ENCODE measurements at regions not wholly inside any gene's neighbourhood (a gene's known extent, or its start where the extent isn't known, plus 50 kb on each side); places are given as distances from the start of the nearest gene placed in this dataset.

GRCh38 chr12:14279845-14280244 is 85.6 kb upstream of the ATF7IP start:
- TF ChIP-seq CREB1 (CRISPR knock-in tag; IDR thresholded peaks at IDR 0.05; ENCODE audit: low read depth), result no peak
- TF ChIP-seq NANOG (IDR thresholded peaks at IDR 0.05; ENCODE audit: borderline replicate concordance), result no peak
- TF ChIP-seq POLR2AphosphoS5 (IDR thresholded peaks at IDR 0.05; ENCODE audit: low read depth), result no peak
- no peak for TF ChIP-seq CTCF (conservative IDR thresholded peaks at IDR 0.05; ENCODE audit: low read depth in 2 of 2)
- no peak for TF ChIP-seq STAT1 (IDR thresholded peaks at IDR 0.05; ENCODE audit: unreplicated experiment)
- no peak for TF ChIP-seq ZNF114 (CRISPR knock-in tag; IDR thresholded peaks at IDR 0.05)
- TF ChIP-seq JUNB (IDR thresholded peaks at IDR 0.05; ENCODE audit: unreplicated experiment), result no peak
- no peak for TF ChIP-seq REST (IDR thresholded peaks at IDR 0.05; ENCODE audit: unreplicated experiment)
- no peak for TF ChIP-seq ETS1 (IDR thresholded peaks at IDR 0.05)
- no peak for TF ChIP-seq ZNF462 (CRISPR knock-in tag; IDR thresholded peaks at IDR 0.05)
- TF ChIP-seq EZH2phosphoT487 (IDR thresholded peaks at IDR 0.05; ENCODE audit: unreplicated experiment), result no peak
- no peak for TF ChIP-seq ZNF331 (CRISPR knock-in tag; IDR thresholded peaks at IDR 0.05; ENCODE audit: low read depth)
- no peak for TF ChIP-seq EZH2 (IDR thresholded peaks at IDR 0.05; ENCODE audit: low read depth, unreplicated experiment)
- Histone ChIP-seq H3K4me1 (ENCODE audit: insufficient read depth) (peaks cover 20% of the 10 kb centered on the region), H2AFZ (no peak overlapping the region), H3K79me2 (replicated peaks; ENCODE audit: insufficient read depth) (no peaks in the 10 kb centered on the region), H3K27ac (ENCODE audit: low read depth) (no peak overlapping the region), H3K4me2 (no peak overlapping the region), H3K9me2 (ENCODE audit: insufficient read depth) (no peaks in the 10 kb centered on the region), H4K20me1 (replicated peaks; ENCODE audit: insufficient read depth) (no peaks in the 10 kb centered on the region), H3K4me3 (no peak overlapping the region), H3K36me3 (ENCODE audit: insufficient read depth) (no peaks in the 10 kb centered on the region), H3F3A (replicated peaks; ENCODE audit: low read depth) (no peaks in the 10 kb centered on the region), H3K27me3 (ENCODE audit: insufficient read depth) (peaks cover 46% of the 10 kb centered on the region)
- Mint-ChIP-seq H3K4me1 (peaks cover 20% of the 10 kb centered on the region), H3K36me3 (ENCODE audit: low read depth) (peaks cover 4% of the 10 kb centered on the region; the same call in 1 of the 3 replicates), H3K9me3 (peaks cover 23% of the 10 kb centered on the region), H3K27me3 (ENCODE audit: insufficient read depth, low read depth, poor library complexity) (peaks cover 61% of the 10 kb centered on the region), H3K27ac (no peak overlapping the region), H3K4me3 (no peak overlapping the region)
- ATAC-seq (no peak), DNase-seq (ENCODE audit: low spot score) (no peak)

Measured in GM23338 (cell line).